Activated T-helper 1 cell treated with anti-CD3 and anti-CD28 coated beads, Interleukin-12 subunit alpha, Interleukin-12 subunit beta, Interleukin-2, Interleukin-4 antibody, amounts not matched to agents 30 ng/mL and 10 ng/mL and 1 ng/mL, durations not matched to agents 14 hours and 24 hours and 36 hours (primary cell): ENCODE measurements at regions not wholly inside any gene's neighbourhood (a gene's known extent, or its start where the extent isn't known, plus 50 kb on each side); places are given as distances from the start of the nearest gene placed in this dataset.
"Not testable (repeated sequence)": the region's sequence is repeated elsewhere in the genome, so short reads cannot be mapped to it uniquely, and the experiment has no call there.

Experiments
- DNase-seq: peaks from one replicate; pipeline ENCODE4 v3.0.0; 2021; ENCODE audit warnings: low spot score
- H3K27ac Mint-ChIP-seq: one replicate; pipeline ENCODE4 v1.8.0; 2021; ENCODE audit warnings: mild to moderate bottlenecking, mixed read lengths
- H3K27me3 Mint-ChIP-seq: one replicate; pipeline ENCODE4 v1.8.0; 2022; ENCODE audit warnings: mild to moderate bottlenecking, moderate library complexity, mixed read lengths; ENCODE audit not compliant: insufficient read depth
- H3K36me3 Mint-ChIP-seq: one replicate; pipeline ENCODE4 v1.8.0; 2021; ENCODE audit warnings: low read depth, mixed read lengths
- H3K4me1 Mint-ChIP-seq: one replicate; pipeline ENCODE4 v1.8.0; 2021; ENCODE audit warnings: low read depth, mixed read lengths
- H3K4me3 Mint-ChIP-seq: one replicate; pipeline ENCODE4 v1.8.0; 2021; ENCODE audit warnings: mild to moderate bottlenecking, moderate library complexity, mixed read lengths
- H3K9me3 Mint-ChIP-seq: one replicate; pipeline ENCODE4 v1.8.0; 2021; ENCODE audit warnings: mixed read lengths
- intact Hi-C: fragments of 100-400 bp; cut with micrococcal nuclease; formaldehyde crosslinking; loops from one replicate; pipeline ENCODE4 v1.15.1; 2024

DNA sequence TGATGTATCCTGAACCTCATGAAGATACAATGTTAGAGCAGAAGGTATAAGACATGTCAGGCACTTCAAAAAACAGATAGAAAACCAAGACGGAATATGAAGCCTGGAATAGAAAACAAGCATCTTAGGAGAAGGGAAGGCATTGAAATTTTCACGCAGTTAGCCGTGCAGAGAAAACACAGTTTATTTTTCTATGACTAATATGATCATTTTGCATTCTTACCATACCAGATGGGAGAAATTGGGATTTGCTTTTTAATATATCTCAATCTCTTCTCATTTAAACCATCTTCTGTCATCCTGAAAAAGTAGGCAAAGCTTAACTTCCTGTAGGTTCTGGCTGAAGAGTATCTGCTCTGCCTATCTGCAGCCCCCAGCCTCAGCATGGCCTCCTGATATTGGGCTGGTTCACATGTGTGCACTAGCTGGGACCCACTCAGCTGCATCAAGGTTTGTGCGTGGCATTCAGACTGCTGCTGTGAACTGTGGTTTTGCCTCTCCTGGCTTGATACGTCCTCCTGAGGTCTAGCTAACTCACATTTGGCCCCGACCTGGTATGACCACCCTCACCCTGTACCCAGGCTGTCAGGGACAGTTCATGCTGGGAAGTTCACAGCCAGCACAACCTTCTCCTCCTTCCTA lies 392.5 kb upstream of the SASH1 start:
- no peak for DNase-seq
- no peak overlapping the region for H3K4me3 Mint-ChIP-seq
- H3K27ac Mint-ChIP-seq = no peak overlapping the region
- H3K9me3 Mint-ChIP-seq = no peaks in the 10 kb centered on the region
- H3K4me1 Mint-ChIP-seq = no peaks in the 10 kb centered on the region
- intact Hi-C loops = no loop called here
- no peaks in the 10 kb centered on the region for H3K27me3 Mint-ChIP-seq
- H3K36me3 Mint-ChIP-seq = no peaks in the 10 kb centered on the region

DNA sequence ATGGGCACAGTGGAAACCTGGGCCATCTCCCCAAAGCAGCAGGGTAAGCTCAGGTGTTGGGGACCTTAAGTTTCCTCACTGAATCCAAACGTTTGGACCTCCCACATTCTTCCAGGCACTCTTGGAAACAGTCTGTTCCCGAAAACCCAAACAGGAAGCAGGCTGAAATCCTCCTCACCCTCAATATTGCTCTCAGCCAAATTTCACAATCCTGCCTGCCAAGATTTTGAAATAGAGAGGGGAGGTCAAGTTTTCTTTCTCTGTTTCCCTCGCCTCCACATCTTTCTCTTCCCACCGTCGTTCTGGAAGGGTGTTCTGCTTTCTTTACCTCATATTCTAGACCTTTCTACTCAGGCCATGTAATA lies 392.0 kb upstream of the SASH1 start:
- no peaks in the 10 kb centered on the region for H3K36me3 Mint-ChIP-seq
- H3K27me3 Mint-ChIP-seq = no peaks in the 10 kb centered on the region
- no peak for DNase-seq
- H3K9me3 Mint-ChIP-seq = no peaks in the 10 kb centered on the region
- no peak overlapping the region for H3K27ac Mint-ChIP-seq
- intact Hi-C loops = no loop called here
- no peaks in the 10 kb centered on the region for H3K4me1 Mint-ChIP-seq
- H3K4me3 Mint-ChIP-seq = no peak overlapping the region

DNA sequence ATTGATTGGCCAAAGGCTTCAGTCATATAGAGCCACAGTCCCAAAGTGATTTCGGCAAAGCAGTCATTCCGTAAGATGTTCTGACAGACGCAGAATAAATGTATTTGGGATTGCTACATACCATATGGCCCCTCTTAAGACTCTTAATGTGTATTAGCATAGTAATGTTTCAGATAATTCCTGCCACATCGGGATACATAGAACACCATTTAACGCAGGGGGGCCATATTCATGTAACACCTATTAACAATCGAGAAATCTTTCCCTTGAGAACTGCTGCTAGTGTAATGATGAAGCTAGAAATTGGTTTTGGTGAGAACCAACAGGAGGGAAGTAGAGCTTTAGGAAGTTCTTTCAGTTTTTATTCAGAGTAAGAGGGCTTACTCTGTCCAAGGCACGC lies 390.9 kb upstream of the SASH1 start:
- no peaks in the 10 kb centered on the region for H3K4me1 Mint-ChIP-seq
- no peak overlapping the region for H3K4me3 Mint-ChIP-seq
- H3K36me3 Mint-ChIP-seq = no peaks in the 10 kb centered on the region
- H3K27me3 Mint-ChIP-seq = no peaks in the 10 kb centered on the region
- no peak for DNase-seq
- H3K27ac Mint-ChIP-seq = no peak overlapping the region
- no peaks in the 10 kb centered on the region for H3K9me3 Mint-ChIP-seq
- intact Hi-C loops = no loop called here

GRCh38 chr6:147954938-147955337 lies 387.7 kb upstream of the SASH1 start:
- Mint-ChIP-seq H3K4me1 (no peaks in the 10 kb centered on the region), H3K9me3 (no peaks in the 10 kb centered on the region), H3K27me3 (no peaks in the 10 kb centered on the region), H3K27ac (no peak overlapping the region), H3K36me3 (no peaks in the 10 kb centered on the region), H3K4me3 (no peak overlapping the region)
- intact Hi-C loops = no loop called here
- DNase-seq = no peak

DNA sequence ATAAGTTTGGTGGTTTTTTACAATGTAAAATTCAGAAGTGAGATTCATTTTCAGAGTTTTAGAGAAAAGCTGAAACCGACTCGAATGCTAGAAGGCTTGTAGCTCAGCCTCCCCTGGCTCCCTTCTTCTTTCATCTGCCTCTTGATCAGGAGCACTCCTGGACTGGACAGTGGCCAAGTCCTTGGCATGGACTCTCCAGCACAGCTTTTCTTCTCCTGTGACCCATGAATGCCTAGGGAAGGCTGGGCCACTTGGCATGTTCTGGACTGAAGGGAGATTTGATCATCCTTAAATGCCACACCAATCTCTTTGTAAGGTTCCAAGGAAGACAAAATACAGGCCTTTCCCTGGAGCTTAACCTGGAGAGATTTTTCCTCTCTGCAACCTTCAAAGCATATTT lies 384.0 kb upstream of the SASH1 start:
- Mint-ChIP-seq H3K4me1 (no peaks in the 10 kb centered on the region), H3K36me3 (no peaks in the 10 kb centered on the region), H3K4me3 (no peak overlapping the region), H3K9me3 (no peaks in the 10 kb centered on the region), H3K27me3 (no peaks in the 10 kb centered on the region), H3K27ac (no peak overlapping the region)
- no peak for DNase-seq
- intact Hi-C loops = no loop called here

GRCh38 chr6:147961481-147962141 lies 381.0 kb upstream of the SASH1 start:
- Mint-ChIP-seq H3K9me3 (peaks cover 3% of the 10 kb centered on the region), H3K4me3 (no peak overlapping the region), H3K4me1 (no peaks in the 10 kb centered on the region), H3K27ac (no peak overlapping the region), H3K27me3 (no peaks in the 10 kb centered on the region), H3K36me3 (no peaks in the 10 kb centered on the region)
- no peak for DNase-seq
- intact Hi-C loops = no loop called here

- intact Hi-C loops, DNase-seq, H3K27ac Mint-ChIP-seq, H3K36me3 Mint-ChIP-seq, H3K4me3 Mint-ChIP-seq, H3K27me3 Mint-ChIP-seq, H3K4me1 Mint-ChIP-seq, H3K9me3 Mint-ChIP-seq: not testable (repeated sequence)
These were observed 377.2 kb upstream of the SASH1 start for GRCh38 chr6:147965448-147965847.

DNA sequence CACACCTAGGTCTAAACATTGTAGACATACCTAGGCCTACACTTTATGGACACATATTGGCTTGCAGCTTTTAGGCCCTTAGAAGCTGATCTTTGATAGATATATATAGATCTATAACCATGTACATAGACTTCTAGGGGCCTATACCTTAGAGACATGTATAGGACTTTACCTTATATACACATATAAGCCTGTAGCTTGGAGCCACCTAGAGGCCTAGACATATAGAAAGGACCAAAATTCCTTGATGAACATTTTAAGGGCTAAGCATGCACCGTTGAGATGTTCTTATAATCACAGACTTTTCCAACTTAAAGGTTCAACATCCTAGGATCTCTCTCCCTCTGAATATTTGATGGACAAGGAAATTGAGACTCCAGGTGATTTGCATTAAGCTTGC lies 371.7 kb upstream of the SASH1 start:
- no peak overlapping the region for H3K4me3 Mint-ChIP-seq
- H3K4me1 Mint-ChIP-seq = no peaks in the 10 kb centered on the region
- H3K36me3 Mint-ChIP-seq = no peaks in the 10 kb centered on the region
- H3K27me3 Mint-ChIP-seq = no peaks in the 10 kb centered on the region
- intact Hi-C loops = no loop called here
- no peaks in the 10 kb centered on the region for H3K9me3 Mint-ChIP-seq
- DNase-seq = no peak
- H3K27ac Mint-ChIP-seq = no peak overlapping the region

- intact Hi-C loops = no loop called here
- Mint-ChIP-seq H3K9me3 (no peaks in the 10 kb centered on the region), H3K27me3 (no peaks in the 10 kb centered on the region), H3K4me1 (no peaks in the 10 kb centered on the region), H3K36me3 (no peaks in the 10 kb centered on the region), H3K4me3 (no peak overlapping the region), H3K27ac (no peak overlapping the region)
- no peak for DNase-seq
These were observed 370.2 kb upstream of the SASH1 start for GRCh38 chr6:147972448-147972847.

DNA sequence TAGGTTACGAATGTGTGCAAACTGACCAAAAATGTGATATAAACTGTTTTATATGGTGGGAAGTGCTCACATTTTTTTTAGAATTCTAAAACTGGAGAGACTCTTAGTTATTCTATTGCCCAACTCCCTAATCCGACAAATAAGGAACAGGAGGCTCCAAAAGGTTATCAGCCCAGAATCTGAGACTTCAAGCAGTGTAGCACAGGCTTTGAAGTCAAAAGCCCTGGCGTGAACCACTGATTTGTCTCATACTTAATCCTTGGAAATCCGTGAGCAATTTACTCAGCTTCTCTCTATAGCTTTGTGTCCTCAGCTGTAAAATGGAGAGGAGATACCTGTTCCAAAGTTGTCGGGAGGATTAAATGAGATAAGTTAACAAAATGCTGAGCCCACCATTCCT lies 368.8 kb upstream of the SASH1 start:
- no peaks in the 10 kb centered on the region for H3K4me1 Mint-ChIP-seq
- H3K27ac Mint-ChIP-seq = no peak overlapping the region
- intact Hi-C loops = no loop called here
- H3K27me3 Mint-ChIP-seq = no peaks in the 10 kb centered on the region
- no peak overlapping the region for H3K4me3 Mint-ChIP-seq
- no peaks in the 10 kb centered on the region for H3K36me3 Mint-ChIP-seq
- no peak for DNase-seq
- no peaks in the 10 kb centered on the region for H3K9me3 Mint-ChIP-seq

- Mint-ChIP-seq H3K27ac (no peak overlapping the region), H3K4me3 (no peak overlapping the region), H3K27me3 (no peaks in the 10 kb centered on the region), H3K9me3 (no peaks in the 10 kb centered on the region), H3K36me3 (no peaks in the 10 kb centered on the region), H3K4me1 (no peaks in the 10 kb centered on the region)
- intact Hi-C loops = no loop called here
- no peak for DNase-seq
These were observed 368.3 kb upstream of the SASH1 start for GRCh38 chr6:147974376-147974775.

GRCh38 chr6:147977851-147978465 lies 364.7 kb upstream of the SASH1 start:
- H3K36me3 Mint-ChIP-seq = no peaks in the 10 kb centered on the region
- no peaks in the 10 kb centered on the region for H3K9me3 Mint-ChIP-seq
- no peaks in the 10 kb centered on the region for H3K4me1 Mint-ChIP-seq
- intact Hi-C loops = no loop called here
- no peaks in the 10 kb centered on the region for H3K27me3 Mint-ChIP-seq
- DNase-seq = no peak
- no peak overlapping the region for H3K4me3 Mint-ChIP-seq
- H3K27ac Mint-ChIP-seq = no peak overlapping the region

DNA sequence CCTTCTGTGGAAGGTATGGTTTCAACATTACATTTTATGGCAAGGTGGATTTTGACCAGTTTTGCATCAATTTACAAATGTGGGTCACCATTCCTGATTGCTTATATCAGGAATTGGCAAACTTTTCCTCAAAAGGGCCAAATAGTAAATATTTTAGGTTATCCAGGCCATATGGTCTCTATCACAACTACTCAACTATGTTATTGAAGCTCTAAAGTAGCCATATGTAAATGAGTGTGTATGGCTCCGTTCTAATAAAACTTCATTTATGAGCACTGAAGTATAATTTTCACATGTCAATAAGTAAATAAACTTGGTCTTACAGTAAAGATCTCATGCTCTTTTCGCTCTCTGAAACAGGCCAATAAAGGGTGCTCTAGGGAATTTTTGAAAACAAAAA lies 362.7 kb upstream of the SASH1 start:
- intact Hi-C loops = no loop called here
- H3K4me1 Mint-ChIP-seq = no peaks in the 10 kb centered on the region
- no peak overlapping the region for H3K4me3 Mint-ChIP-seq
- H3K9me3 Mint-ChIP-seq = no peaks in the 10 kb centered on the region
- no peak overlapping the region for H3K27ac Mint-ChIP-seq
- H3K36me3 Mint-ChIP-seq = no peaks in the 10 kb centered on the region
- DNase-seq = no peak
- no peaks in the 10 kb centered on the region for H3K27me3 Mint-ChIP-seq
